Muscle layer of duodenum (tissue), 2 donors: ENCODE measurements at regions not wholly inside any gene's neighbourhood (a gene's known extent, or its start where the extent isn't known, plus 50 kb on each side); places are given as distances from the start of the nearest gene placed in this dataset.
"Not testable (repeated sequence)": the region's sequence is repeated elsewhere in the genome, so short reads cannot be mapped to it uniquely, and the experiment has no call there.

Experiments used
- H3K27ac ChIP-seq: one replicate; pipeline ENCODE4 v1.7.0; 2013; ENCODE audit warnings: mild to moderate bottlenecking, low read length
- H3K27me3 ChIP-seq: one replicate; pipeline ENCODE4 v1.7.0; 2013; ENCODE audit warnings: low read depth, mild to moderate bottlenecking, control low read depth, low read length
- H3K36me3 ChIP-seq, 2 donors: one replicate each; pipeline ENCODE4 v1.7.0; 2013; ENCODE audit warnings: low read length in 2 of 2, control low read depth in 1 of 2, mild to moderate bottlenecking in 1 of 2; ENCODE audit not compliant: insufficient read depth in 2 of 2, control insufficient read depth in 1 of 2
- H3K4me1 ChIP-seq, 2 donors: one replicate each; pipeline ENCODE4 v1.7.0; 2013; ENCODE audit warnings: low read length in 2 of 2, mild to moderate bottlenecking in 2 of 2, control low read depth in 1 of 2, moderate library complexity in 1 of 2; ENCODE audit not compliant: insufficient read depth in 2 of 2, control insufficient read depth in 1 of 2
- H3K4me3 ChIP-seq, 2 donors: one replicate each; pipeline ENCODE4 v1.7.0; 2013; ENCODE audit warnings: low read length in 2 of 2, low read depth in 1 of 2, mild to moderate bottlenecking in 1 of 2
- H3K9me3 ChIP-seq, 2 donors: one replicate each; pipeline ENCODE4 v1.7.0; 2013; ENCODE audit warnings: low read length in 2 of 2, control low read depth in 1 of 2, mild to moderate bottlenecking in 1 of 2; ENCODE audit not compliant: control insufficient read depth in 1 of 2
- donor health status: healthy.

GRCh38 chr21:34221331-34222030 lies 142.3 kb upstream of the KCNE2 start:
- no peak overlapping the region for H3K27ac ChIP-seq
- H3K9me3 ChIP-seq, result no peaks in the 10 kb centered on the region
- no peak overlapping the region for H3K4me3 ChIP-seq
- no peaks in the 10 kb centered on the region for H3K36me3 ChIP-seq
- H3K4me1 ChIP-seq, result no peaks in the 10 kb centered on the region
- H3K27me3 ChIP-seq, result no peaks in the 10 kb centered on the region

DNA sequence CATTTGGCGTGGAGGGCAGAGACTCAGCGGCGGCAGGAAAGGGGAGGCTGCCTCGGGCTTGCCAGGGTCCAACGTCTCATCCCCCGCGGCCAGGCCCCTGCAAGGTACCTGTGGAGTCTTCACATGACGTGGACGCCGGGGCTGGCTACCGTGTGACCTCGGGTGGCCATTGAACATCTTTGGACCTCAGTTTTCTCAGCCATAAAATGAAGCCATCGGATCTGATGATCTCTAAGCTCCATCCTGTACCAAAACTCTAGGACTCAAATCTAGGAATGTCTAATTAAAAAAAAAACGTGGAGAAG lies 141.8 kb upstream of the KCNE2 start:
- Histone ChIP-seq H3K4me1 (no peaks in the 10 kb centered on the region), H3K36me3 (no peaks in the 10 kb centered on the region), H3K4me3 (no peak overlapping the region), H3K27me3 (no peaks in the 10 kb centered on the region), H3K9me3 (no peaks in the 10 kb centered on the region), H3K27ac (no peak overlapping the region)

- H3K4me3 ChIP-seq, result no peak overlapping the region
- H3K27me3 ChIP-seq, result no peaks in the 10 kb centered on the region
- no peaks in the 10 kb centered on the region for H3K9me3 ChIP-seq
- no peaks in the 10 kb centered on the region for H3K4me1 ChIP-seq
- H3K36me3 ChIP-seq, result no peaks in the 10 kb centered on the region
- H3K27ac ChIP-seq, result no peak overlapping the region
These were observed 140.4 kb upstream of the KCNE2 start for GRCh38 chr21:34223376-34223775.

DNA sequence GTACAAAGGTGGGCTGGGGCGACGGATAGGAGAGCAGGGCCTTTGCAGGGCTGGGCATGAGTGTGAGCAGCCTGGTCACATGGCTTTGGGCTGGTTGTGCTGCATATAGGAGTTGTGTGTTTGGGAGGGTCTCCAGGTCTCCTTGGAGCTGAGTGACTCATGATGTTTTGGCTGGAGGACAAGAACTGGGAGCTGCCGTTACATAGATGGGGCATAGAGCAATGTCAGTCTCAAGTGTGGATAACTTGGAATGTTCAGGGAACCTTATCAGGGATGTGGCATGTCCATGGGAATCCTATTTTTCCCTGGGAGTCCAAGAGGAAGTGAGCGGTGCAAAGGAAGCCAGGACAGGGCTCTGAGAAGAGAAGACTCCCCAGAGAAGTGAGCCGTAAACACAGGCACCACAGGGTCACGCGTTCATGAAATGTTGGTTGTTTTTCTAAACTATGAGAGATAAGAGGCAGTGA lies 136.4 kb upstream of the KCNE2 start:
- H3K4me3 ChIP-seq, result no peak overlapping the region
- no peak overlapping the region for H3K27ac ChIP-seq
- no peaks in the 10 kb centered on the region for H3K4me1 ChIP-seq
- H3K36me3 ChIP-seq, result no peaks in the 10 kb centered on the region
- H3K27me3 ChIP-seq, result no peaks in the 10 kb centered on the region
- no peaks in the 10 kb centered on the region for H3K9me3 ChIP-seq

DNA sequence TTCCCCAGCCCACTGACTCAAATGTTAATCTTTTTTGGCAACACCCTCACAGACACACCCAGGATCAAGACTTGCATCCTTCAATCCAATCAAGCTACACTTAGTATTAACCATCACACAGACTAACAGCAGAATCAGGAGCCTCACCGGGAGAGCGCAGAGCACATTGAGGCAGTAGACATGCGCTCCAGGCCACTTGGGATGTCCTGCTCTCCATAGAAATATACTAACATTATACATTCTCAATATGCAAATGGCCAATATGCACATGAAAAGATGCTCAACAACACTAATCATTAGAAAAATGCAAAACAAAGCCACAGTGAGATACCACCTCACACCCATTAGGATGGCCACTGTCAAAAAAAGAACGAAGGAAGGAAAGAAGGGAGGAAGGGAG lies 135.0 kb upstream of the KCNE2 start:
- Histone ChIP-seq H3K4me1 (no peaks in the 10 kb centered on the region), H3K27me3 (no peaks in the 10 kb centered on the region), H3K36me3 (no peaks in the 10 kb centered on the region)

GRCh38 chr21:34229353-34229752 lies 134.5 kb upstream of the KCNE2 start:
- Histone ChIP-seq H3K27ac (no peak overlapping the region), H3K4me1 (no peaks in the 10 kb centered on the region), H3K27me3 (no peaks in the 10 kb centered on the region), H3K36me3 (no peaks in the 10 kb centered on the region), H3K4me3 (no peak overlapping the region), H3K9me3 (no peaks in the 10 kb centered on the region)

More for the DNA sequence above, 135.0 kb upstream of the KCNE2 start:
- Histone ChIP-seq H3K9me3 (no peaks in the 10 kb centered on the region), H3K4me3 (no peak overlapping the region), H3K27ac (no peak overlapping the region)

DNA sequence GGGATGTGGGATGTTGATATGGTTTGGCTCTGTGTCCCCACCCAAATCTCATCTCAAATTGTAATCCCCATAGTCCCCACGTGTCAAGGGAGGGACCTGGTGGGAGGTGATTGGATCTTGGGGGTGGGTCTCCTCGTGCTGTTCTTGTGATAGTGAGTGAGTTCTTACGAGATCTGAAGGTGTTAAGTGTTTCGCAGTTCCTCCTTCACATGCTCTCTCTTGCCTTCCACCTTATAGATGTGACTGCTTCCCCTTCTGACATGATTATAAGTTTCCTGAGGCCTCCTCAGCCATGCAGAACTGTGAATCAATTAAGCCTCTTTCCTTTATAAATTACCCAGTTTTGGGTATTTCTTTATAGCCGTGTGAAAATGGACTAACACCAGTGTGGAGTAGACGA lies 130.1 kb upstream of the KCNE2 start:
- H3K36me3 ChIP-seq, H3K27me3 ChIP-seq, H3K4me3 ChIP-seq, H3K9me3 ChIP-seq, H3K27ac ChIP-seq, H3K4me1 ChIP-seq: not testable (repeated sequence)

DNA sequence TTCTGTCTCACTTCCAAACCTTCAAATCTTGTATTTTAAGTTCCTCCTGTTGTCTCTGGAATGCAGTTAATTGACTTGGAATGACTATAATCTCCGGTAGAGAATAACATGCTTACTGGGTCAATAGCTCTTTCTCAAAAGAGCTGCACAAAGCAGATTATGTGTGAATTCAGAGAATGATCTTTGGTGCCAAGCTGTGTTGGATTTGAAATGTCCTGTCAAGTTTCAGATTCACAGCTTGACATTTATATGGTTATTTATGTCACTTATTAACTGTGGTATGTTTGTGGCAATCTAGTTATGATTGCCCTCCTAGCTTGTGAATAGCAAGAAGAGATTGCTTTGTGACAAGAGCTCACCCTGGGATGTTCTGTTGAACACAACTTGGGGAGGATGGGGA lies 128.3 kb upstream of the KCNE2 start:
- Histone ChIP-seq H3K4me1 (no peaks in the 10 kb centered on the region), H3K27me3 (no peaks in the 10 kb centered on the region), H3K36me3 (no peaks in the 10 kb centered on the region), H3K4me3 (no peak overlapping the region), H3K27ac (no peak overlapping the region), H3K9me3 (no peaks in the 10 kb centered on the region)

GRCh38 chr21:34242973-34243372 lies 120.8 kb upstream of the KCNE2 start:
- Histone ChIP-seq H3K27me3 (no peaks in the 10 kb centered on the region), H3K4me1 (no peaks in the 10 kb centered on the region), H3K27ac (no peak overlapping the region), H3K36me3 (no peaks in the 10 kb centered on the region), H3K4me3 (no peak overlapping the region), H3K9me3 (peaks cover 0 to 8% of the 10 kb centered on the region in 2 donors)

DNA sequence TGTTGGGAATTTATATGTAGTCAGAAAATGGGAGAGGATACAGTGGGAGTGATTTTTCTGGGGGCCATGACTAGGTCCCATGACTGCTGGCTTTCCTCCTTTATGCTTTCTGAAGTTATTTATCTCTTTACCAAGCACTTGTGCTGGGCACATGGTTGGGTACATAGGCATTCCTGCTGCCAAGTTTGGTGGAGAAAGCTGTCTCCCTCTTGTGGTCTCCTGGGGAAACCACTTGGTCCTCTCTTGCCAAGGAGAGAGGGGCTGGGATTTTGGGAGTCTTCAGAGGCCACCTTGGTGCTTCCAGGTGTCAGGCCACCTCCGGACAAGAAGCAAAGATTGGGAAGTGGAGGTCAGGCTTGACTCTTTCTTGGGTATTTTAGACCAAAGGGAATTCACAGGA lies 120.2 kb upstream of the KCNE2 start:
- Histone ChIP-seq H3K36me3 (no peaks in the 10 kb centered on the region), H3K4me1 (no peaks in the 10 kb centered on the region), H3K27me3 (no peaks in the 10 kb centered on the region), H3K4me3 (no peak overlapping the region), H3K9me3 (peaks cover 0 to 11% of the 10 kb centered on the region in 2 donors), H3K27ac (no peak overlapping the region)

GRCh38 chr21:34252751-34253150 lies 111.1 kb upstream of the KCNE2 start:
- H3K27me3 ChIP-seq, result no peaks in the 10 kb centered on the region
- H3K36me3 ChIP-seq, result no peaks in the 10 kb centered on the region
- no peaks in the 10 kb centered on the region for H3K4me1 ChIP-seq
- no peak overlapping the region for H3K4me3 ChIP-seq
- H3K27ac ChIP-seq, result no peak overlapping the region
- peaks cover 10 to 13% of the 10 kb centered on the region in 2 donors for H3K9me3 ChIP-seq

DNA sequence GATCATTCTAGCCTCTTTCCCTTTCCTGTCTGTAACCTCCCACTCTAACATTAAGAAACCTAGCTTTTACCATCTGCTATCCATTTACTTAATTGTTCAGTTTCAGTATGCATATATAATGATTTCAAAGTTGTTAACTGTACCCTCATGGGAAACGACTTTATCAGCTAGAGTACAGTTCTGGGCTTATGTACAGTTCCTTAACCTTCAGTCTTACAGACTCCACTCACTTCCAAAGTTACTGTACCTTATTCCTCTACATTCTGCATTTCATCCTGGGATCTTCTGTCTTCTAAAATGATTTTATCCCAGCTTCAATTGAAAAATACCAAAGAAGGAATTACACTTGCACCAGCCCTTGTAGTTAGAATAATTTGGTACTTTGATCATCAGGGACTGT lies 108.7 kb upstream of the KCNE2 start:
- Histone ChIP-seq H3K4me3 (no peak overlapping the region), H3K27ac (no peak overlapping the region), H3K36me3 (no peaks in the 10 kb centered on the region), H3K9me3 (peaks cover 8 to 10% of the 10 kb centered on the region in 2 donors), H3K27me3 (no peaks in the 10 kb centered on the region), H3K4me1 (no peaks in the 10 kb centered on the region)
